SK-N-SH treated with all-trans-retinoic acid at 6 μM for 48 hours (cell line): ENCODE measurements at regions not wholly inside any gene's neighbourhood (a gene's known extent, or its start where the extent isn't known, plus 50 kb on each side); places are given as distances from the start of the nearest gene placed in this dataset.
"Not testable (repeated sequence)": the region's sequence is repeated elsewhere in the genome, so short reads cannot be mapped to it uniquely, and the experiment has no call there.

ENCODE experiments used
- ATAC-seq: fragments of 200-7000 bp; cut with Tn5 transposase; 3 replicates; pipeline ENCODE4 v1.9.1; 2020; ENCODE audit warnings: mild to moderate bottlenecking, moderate library complexity
- ARNTL ChIP-seq: fragments of 450-650 bp; formaldehyde crosslinking; IDR thresholded peaks from 2 replicates; pipeline ENCODE4 v1.5.0; 2020; ENCODE audit warnings: low read depth, mild to moderate bottlenecking, moderate library complexity, borderline replicate concordance
- BACH2 ChIP-seq: fragments of 250-450 bp; sonication (Bioruptor Pico); IDR thresholded peaks from 2 replicates; pipeline ENCODE4 v1.9.0; 2021; ENCODE audit warnings: mild to moderate bottlenecking, borderline replicate concordance
- CSDC2 ChIP-seq: fragments of 250-450 bp; sonication (Bioruptor Pico); IDR thresholded peaks from 2 replicates; pipeline ENCODE4 v1.5.0; 2020; ENCODE audit warnings: mild to moderate bottlenecking, moderate library complexity
- ESRRG ChIP-seq: fragments of 250-450 bp; sonication (Bioruptor Pico); IDR thresholded peaks from 2 replicates; pipeline ENCODE4 v1.6.1; 2021; ENCODE audit warnings: mild to moderate bottlenecking
- GLIS3 ChIP-seq: fragments of 250-450 bp; sonication (Bioruptor Pico); IDR thresholded peaks from 2 replicates; pipeline ENCODE4 v1.5.0; 2020; ENCODE audit warnings: mild to moderate bottlenecking, moderate library complexity
- ISL1 ChIP-seq: fragments of 250-450 bp; sonication (Bioruptor Pico); IDR thresholded peaks from 2 replicates; pipeline ENCODE4 v2.1.2; 2022; ENCODE audit warnings: mild to moderate bottlenecking, moderate library complexity
- OSR1 ChIP-seq: fragments of 250-450 bp; sonication (Bioruptor Pico); IDR thresholded peaks from 2 replicates; pipeline ENCODE4 v1.8.0; 2022; ENCODE audit warnings: moderate library complexity, mild to moderate bottlenecking, inconsistent platforms
- PPARA ChIP-seq: fragments of 250-450 bp; sonication (Bioruptor Pico); IDR thresholded peaks from 2 replicates; pipeline ENCODE4 v1.5.0; 2020; ENCODE audit warnings: mild to moderate bottlenecking, borderline replicate concordance
- RARB ChIP-seq: fragments of 250-450 bp; sonication (Bioruptor Pico); IDR thresholded peaks from 2 replicates; pipeline ENCODE4 v1.8.0; 2021; ENCODE audit warnings: mild to moderate bottlenecking, moderate library complexity
- SNAI2 ChIP-seq: fragments of 250-450 bp; sonication (Bioruptor Pico); IDR thresholded peaks from 2 replicates; pipeline ENCODE4 v1.5.0; 2020; ENCODE audit warnings: mild to moderate bottlenecking, moderate library complexity
- TOX ChIP-seq: fragments of 250-450 bp; sonication (Bioruptor Pico); IDR thresholded peaks from 2 replicates; pipeline ENCODE4 v1.8.0; 2021; ENCODE audit warnings: mild to moderate bottlenecking, moderate library complexity, borderline replicate concordance
- ZC3H10 ChIP-seq: fragments of 250-450 bp; sonication (Bioruptor Pico); IDR thresholded peaks from 2 replicates; pipeline ENCODE4 v1.5.1; 2021; ENCODE audit warnings: mild to moderate bottlenecking, moderate library complexity
- ZFP3 ChIP-seq: fragments of 250-450 bp; sonication (Bioruptor Pico); IDR thresholded peaks from 2 replicates; pipeline ENCODE4 v1.5.0; 2020; ENCODE audit warnings: mild to moderate bottlenecking, moderate library complexity
- ZFP30 ChIP-seq: fragments of 450-650 bp; formaldehyde crosslinking; IDR thresholded peaks from 2 replicates; pipeline ENCODE4 v1.5.0; 2022; ENCODE audit warnings: mild to moderate bottlenecking, moderate library complexity
- ZNF565 ChIP-seq: fragments of 450-650 bp; formaldehyde crosslinking; conservative IDR thresholded peaks from 2 replicates; pipeline ENCODE4 v1.5.0; 2020; ENCODE audit warnings: low read depth, mild to moderate bottlenecking, moderate library complexity
- TF ChIP-seq, protein P1 (sequence below): fragments of 250-450 bp; sonication (Bioruptor Pico); IDR thresholded peaks from 2 replicates; pipeline ENCODE4 v1.5.1; 2021; ENCODE audit warnings: mild to moderate bottlenecking, moderate library complexity
- TF ChIP-seq, protein P2 (sequence below): fragments of 250-450 bp; sonication (Bioruptor Pico); IDR thresholded peaks from 2 replicates; pipeline ENCODE4 v1.8.0; 2020; ENCODE audit warnings: mild to moderate bottlenecking, moderate library complexity, borderline replicate concordance
- TF ChIP-seq, protein P3 (sequence below): fragments of 250-450 bp; sonication (Bioruptor Pico); IDR thresholded peaks from 2 replicates; pipeline ENCODE4 v1.5.1; 2020; ENCODE audit warnings: low read depth, mild to moderate bottlenecking, moderate library complexity
- TF ChIP-seq, protein P4 (sequence below): fragments of 250-450 bp; sonication (Bioruptor Pico); IDR thresholded peaks from 2 replicates; pipeline ENCODE4 v1.8.0; 2021; ENCODE audit warnings: low read depth, mild to moderate bottlenecking, moderate library complexity, borderline replicate concordance
- TF ChIP-seq, protein P5 (sequence below): fragments of 250-450 bp; sonication (Bioruptor Pico); IDR thresholded peaks from 2 replicates; pipeline ENCODE4 v1.5.0; 2020; ENCODE audit warnings: mild to moderate bottlenecking, moderate library complexity

DNA sequence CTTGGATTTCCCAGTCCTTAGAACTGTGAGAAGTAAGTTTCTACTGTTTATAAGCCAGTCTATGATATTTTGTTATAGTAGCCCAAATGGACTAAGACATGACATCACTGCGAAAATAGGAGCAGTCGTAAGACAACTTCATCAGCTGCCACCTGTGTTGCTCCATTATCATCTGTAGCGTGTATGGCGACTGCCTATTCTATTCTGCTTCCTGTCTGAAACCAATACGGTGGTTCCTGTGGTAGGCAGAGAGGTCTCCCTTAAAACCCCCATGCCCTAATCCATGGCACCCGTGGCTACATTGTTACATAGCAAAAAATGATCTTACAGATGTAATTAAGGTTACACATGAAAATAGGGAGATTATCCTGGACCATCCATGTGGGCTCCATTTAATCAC lies 105.4 kb upstream of the FAT1 start (continued):
- TF ChIP-seq ZFP3 (CRISPR knock-in tag), result no peak
- TF ChIP-seq ESRRG (CRISPR knock-in tag), result no peak
- no peak for TF ChIP-seq ZNF565
- TF ChIP-seq ZFP30, result no peak
- TF ChIP-seq SNAI2 (CRISPR knock-in tag), result no peak
- TF ChIP-seq PPARA (CRISPR knock-in tag), result no peak
- TF ChIP-seq, protein P1, sequence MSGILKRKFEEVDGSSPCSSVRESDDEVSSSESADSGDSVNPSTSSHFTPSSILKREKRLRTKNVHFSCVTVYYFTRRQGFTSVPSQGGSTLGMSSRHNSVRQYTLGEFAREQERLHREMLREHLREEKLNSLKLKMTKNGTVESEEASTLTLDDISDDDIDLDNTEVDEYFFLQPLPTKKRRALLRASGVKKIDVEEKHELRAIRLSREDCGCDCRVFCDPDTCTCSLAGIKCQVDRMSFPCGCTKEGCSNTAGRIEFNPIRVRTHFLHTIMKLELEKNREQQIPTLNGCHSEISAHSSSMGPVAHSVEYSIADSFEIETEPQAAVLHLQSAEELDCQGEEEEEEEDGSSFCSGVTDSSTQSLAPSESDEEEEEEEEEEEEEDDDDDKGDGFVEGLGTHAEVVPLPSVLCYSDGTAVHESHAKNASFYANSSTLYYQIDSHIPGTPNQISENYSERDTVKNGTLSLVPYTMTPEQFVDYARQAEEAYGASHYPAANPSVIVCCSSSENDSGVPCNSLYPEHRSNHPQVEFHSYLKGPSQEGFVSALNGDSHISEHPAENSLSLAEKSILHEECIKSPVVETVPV, result no peak

DNA sequence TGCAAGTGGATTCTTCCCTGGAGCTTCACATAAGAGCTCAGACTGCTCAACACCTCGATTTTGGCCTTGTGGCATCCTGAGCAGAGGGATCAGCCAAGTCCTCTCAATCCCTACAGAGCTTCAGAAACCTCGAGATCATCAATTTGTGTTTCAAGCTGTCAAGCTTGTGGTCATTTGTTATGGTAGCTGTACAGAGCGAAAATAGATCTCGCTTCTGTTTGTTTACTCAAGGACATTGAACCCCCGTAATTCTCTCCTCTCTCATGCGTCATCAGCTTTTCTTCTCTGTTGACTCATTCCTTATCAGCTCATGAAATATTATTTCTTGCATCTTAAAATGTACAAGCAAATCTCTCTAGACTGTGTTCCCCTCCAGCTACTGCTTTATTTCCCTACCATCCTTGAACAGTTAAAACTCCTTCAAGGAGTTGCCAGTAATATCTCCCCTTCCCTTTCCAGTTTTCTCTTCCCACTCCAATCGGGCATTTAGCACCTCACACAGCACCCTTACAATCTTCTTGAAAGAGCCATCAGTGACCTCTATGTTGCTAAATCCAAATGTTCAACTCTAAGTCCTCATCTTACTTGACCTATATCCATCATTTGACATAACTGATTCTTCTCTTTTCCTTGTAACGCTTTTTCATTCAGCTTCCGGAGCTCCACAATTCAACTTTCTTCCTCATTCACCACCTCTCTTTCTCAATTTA lies 106.2 kb upstream of the FAT1 start:
- TF ChIP-seq, protein P2, sequence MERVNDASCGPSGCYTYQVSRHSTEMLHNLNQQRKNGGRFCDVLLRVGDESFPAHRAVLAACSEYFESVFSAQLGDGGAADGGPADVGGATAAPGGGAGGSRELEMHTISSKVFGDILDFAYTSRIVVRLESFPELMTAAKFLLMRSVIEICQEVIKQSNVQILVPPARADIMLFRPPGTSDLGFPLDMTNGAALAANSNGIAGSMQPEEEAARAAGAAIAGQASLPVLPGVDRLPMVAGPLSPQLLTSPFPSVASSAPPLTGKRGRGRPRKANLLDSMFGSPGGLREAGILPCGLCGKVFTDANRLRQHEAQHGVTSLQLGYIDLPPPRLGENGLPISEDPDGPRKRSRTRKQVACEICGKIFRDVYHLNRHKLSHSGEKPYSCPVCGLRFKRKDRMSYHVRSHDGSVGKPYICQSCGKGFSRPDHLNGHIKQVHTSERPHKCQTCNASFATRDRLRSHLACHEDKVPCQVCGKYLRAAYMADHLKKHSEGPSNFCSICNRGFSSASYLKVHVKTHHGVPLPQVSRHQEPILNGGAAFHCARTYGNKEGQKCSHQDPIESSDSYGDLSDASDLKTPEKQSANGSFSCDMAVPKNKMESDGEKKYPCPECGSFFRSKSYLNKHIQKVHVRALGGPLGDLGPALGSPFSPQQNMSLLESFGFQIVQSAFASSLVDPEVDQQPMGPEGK, result no peak
- no peak for TF ChIP-seq CSDC2
- ATAC-seq, result no peak

DNA sequence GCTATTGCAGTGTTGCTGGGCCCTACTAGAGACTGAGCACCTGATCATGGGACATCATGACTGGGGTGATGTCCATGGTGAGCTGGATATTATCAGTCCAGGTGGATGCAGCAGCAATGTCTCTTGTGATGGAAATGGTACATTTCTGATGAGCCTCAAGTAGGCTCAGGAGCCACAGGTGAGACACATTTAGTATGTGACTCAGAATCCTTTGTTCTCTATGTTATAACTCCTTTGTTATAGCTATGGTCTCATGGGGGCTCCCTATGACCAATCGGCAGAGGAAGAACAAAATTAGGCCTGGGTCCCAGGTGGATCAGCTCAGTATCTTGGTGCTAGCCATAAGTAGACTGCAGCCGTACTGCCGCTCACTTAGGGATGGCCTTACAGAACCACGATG lies 107.9 kb upstream of the FAT1 start:
- ATAC-seq, result no peak
- TF ChIP-seq CSDC2 (no peak), ZNF565 (no peak)
- TF ChIP-seq, protein P3, sequence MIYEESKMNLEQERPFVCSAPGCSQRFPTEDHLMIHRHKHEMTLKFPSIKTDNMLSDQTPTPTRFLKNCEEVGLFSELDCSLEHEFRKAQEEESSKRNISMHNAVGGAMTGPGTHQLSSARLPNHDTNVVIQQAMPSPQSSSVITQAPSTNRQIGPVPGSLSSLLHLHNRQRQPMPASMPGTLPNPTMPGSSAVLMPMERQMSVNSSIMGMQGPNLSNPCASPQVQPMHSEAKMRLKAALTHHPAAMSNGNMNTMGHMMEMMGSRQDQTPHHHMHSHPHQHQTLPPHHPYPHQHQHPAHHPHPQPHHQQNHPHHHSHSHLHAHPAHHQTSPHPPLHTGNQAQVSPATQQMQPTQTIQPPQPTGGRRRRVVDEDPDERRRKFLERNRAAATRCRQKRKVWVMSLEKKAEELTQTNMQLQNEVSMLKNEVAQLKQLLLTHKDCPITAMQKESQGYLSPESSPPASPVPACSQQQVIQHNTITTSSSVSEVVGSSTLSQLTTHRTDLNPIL (CRISPR knock-in tag), result no peak

DNA sequence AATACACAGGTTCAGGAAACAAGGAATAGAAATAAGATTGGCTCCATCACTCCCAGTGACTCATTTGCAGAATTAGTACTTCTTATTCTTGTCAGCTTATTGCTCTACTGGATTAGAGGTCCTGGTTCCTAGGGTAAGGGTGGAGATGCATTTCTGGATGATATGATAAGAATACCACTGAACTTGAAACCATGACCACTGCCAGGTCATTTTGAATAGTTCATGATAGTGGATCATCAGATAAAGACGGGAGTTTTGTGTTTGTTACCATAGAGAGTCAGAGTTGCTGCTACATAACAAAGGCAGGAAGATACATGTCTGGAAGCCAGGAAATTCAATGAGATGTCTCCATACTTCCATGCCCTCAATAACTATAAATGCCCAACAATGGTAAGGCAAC lies 109.2 kb upstream of the FAT1 start:
- TF ChIP-seq ESRRG (CRISPR knock-in tag) (no peak), ZC3H10 (CRISPR knock-in tag) (no peak), CSDC2 (no peak), RARB (no peak), PPARA (CRISPR knock-in tag) (no peak), SNAI2 (CRISPR knock-in tag) (no peak), OSR1 (CRISPR knock-in tag) (no peak), ZNF565 (no peak), ISL1 (no peak), ZFP3 (CRISPR knock-in tag) (no peak), ZFP30 (no peak), GLIS3 (CRISPR knock-in tag) (no peak), TOX (CRISPR knock-in tag) (no peak), BACH2 (no peak), ARNTL (CRISPR knock-in tag) (no peak)
- TF ChIP-seq, protein P4, sequence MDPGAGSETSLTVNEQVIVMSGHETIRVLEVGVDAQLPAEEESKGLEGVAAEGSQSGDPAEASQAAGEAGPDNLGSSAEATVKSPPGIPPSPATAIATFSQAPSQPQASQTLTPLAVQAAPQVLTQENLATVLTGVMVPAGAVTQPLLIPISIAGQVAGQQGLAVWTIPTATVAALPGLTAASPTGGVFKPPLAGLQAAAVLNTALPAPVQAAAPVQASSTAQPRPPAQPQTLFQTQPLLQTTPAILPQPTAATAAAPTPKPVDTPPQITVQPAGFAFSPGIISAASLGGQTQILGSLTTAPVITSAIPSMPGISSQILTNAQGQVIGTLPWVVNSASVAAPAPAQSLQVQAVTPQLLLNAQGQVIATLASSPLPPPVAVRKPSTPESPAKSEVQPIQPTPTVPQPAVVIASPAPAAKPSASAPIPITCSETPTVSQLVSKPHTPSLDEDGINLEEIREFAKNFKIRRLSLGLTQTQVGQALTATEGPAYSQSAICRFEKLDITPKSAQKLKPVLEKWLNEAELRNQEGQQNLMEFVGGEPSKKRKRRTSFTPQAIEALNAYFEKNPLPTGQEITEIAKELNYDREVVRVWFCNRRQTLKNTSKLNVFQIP (CRISPR knock-in tag), result no peak
- TF ChIP-seq, protein P1, result no peak
- TF ChIP-seq, protein P5, sequence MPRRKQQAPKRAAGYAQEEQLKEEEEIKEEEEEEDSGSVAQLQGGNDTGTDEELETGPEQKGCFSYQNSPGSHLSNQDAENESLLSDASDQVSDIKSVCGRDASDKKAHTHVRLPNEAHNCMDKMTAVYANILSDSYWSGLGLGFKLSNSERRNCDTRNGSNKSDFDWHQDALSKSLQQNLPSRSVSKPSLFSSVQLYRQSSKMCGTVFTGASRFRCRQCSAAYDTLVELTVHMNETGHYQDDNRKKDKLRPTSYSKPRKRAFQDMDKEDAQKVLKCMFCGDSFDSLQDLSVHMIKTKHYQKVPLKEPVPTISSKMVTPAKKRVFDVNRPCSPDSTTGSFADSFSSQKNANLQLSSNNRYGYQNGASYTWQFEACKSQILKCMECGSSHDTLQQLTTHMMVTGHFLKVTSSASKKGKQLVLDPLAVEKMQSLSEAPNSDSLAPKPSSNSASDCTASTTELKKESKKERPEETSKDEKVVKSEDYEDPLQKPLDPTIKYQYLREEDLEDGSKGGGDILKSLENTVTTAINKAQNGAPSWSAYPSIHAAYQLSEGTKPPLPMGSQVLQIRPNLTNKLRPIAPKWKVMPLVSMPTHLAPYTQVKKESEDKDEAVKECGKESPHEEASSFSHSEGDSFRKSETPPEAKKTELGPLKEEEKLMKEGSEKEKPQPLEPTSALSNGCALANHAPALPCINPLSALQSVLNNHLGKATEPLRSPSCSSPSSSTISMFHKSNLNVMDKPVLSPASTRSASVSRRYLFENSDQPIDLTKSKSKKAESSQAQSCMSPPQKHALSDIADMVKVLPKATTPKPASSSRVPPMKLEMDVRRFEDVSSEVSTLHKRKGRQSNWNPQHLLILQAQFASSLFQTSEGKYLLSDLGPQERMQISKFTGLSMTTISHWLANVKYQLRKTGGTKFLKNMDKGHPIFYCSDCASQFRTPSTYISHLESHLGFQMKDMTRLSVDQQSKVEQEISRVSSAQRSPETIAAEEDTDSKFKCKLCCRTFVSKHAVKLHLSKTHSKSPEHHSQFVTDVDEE (CRISPR knock-in tag), result no peak
- TF ChIP-seq, all 23 proteins: peak for 0
- no peak for ATAC-seq

DNA sequence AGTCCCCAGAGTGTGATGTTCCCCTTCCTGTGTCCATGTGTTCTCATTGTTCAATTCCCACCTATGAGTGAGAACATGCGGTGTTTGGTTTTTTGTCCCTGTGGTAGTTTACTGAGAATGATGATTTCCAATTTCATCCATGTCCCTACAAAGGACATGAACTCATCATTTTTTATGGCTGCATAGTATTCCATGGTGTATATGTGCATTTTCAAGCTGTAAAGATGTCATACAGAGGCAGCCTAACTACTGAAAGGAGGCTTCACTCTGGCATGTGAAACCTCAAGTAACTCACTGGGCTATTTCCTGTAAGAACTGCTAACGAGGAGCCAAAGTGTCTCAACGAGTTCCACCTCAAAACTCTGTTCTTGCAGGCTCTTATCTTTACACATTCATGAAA lies 113.8 kb upstream of the FAT1 start:
- ATAC-seq, result not testable (repeated sequence)
